GM21515 (cell line): ENCODE measurements at regions not wholly inside any gene's neighbourhood (a gene's known extent, or its start where the extent isn't known, plus 50 kb on each side); places are given as distances from the start of the nearest gene placed in this dataset.
"Not testable (repeated sequence)": the region's sequence is repeated elsewhere in the genome, so short reads cannot be mapped to it uniquely, and the experiment has no call there.

Source experiments
- ATAC-seq: cut with Tn5 transposase; IDR thresholded peaks from one replicate; pipeline ENCODE4 v1.9.1; 2021; ENCODE audit not compliant: unreplicated experiment

GRCh38 chr14:22221508-22221907, 367.5 kb downstream of the DAD1 start:
- ATAC-seq, result no peak

- ATAC-seq, result no peak
Measured at GRCh38 chr14:22220427-22220826, 368.6 kb downstream of the DAD1 start.

- no peak for ATAC-seq
Measured at GRCh38 chr14:22218728-22219127, 370.3 kb downstream of the DAD1 start.

DNA sequence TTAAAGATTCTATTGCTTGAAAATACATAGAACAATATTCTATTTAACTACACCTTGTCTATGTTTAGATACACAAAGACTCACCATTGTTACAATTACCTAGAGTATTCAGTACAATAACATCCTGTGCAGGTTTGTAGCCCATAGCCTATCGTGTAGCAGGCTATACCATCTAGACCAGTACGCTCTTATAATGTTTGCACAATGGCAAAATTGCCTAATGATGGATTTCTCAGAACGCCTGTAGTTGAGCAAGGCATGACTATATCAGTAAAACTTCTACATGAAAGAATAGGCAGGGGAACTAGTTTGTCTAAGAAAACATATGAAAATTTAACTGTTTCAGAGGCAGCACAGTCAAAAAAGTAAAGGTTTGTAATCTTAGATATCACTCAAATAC, 375.9 kb downstream of the DAD1 start:
- ATAC-seq, result no peak

- no peak for ATAC-seq
Measured at GRCh38 chr14:22210906-22211305, 378.1 kb downstream of the DAD1 start.

- no peak for ATAC-seq
Measured at GRCh38 chr14:22210026-22210425, 379.0 kb downstream of the DAD1 start.

DNA sequence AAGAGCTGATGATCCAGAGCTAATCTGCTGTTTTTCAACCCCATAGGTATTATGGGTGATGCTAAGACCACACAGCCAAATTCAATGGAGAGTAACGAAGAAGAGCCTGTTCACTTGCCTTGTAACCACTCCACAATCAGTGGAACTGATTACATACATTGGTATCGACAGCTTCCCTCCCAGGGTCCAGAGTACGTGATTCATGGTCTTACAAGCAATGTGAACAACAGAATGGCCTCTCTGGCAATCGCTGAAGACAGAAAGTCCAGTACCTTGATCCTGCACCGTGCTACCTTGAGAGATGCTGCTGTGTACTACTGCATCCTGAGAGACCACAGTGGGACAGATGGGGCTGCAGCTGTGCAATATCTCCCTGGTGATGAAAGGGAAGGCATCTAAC, 386.0 kb downstream of the DAD1 start:
- no peak for ATAC-seq

DNA sequence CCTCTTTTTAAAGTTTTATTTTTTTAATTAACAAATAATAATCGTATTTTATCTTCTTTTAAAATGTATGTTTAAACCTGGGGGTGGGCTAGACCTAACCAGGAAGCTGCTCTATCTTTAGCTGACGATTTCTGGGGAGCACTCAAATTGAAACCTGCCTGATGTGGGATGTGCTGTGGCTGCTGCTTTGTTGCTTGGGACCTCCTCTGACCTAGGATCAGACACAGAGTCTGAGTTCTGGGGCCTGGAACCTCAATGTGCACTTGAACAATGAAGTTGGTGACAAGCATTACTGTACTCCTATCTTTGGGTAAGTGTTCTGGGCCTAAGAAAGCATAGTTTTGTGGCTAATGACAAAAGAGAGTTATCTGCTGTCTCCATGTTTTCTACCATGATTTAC, 386.7 kb downstream of the DAD1 start:
- ATAC-seq, result no peak

DNA sequence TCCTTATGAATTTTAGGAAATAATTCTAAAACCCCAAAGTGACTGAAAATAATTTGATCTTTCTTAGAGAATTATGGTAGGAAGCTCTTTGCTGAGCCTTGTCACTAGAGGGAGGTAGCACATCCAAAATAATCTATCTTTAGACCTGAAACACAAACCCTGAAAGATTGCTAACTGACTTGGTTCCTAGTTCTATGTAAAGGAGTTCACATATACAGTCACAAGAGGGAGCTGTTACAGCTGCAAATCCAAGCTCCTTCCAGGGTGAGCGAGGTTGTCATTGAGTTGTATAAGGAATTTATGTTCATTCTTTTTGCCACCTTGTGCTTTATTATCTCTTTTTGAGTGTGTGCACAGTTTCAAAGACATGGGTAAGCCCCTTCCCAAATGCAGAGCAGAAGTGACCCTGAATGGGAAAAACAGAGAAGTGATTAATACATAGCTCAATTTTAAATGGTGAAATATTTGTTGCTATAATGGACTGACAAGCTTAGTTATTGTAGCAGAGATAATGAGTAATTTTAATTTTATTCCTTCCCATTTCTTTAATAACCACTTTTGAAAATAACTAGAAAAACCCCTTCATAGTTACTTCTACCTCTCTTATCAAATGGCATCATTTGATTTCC, 387.9 kb downstream of the DAD1 start:
- no peak for ATAC-seq

GRCh38 chr14:22200131-22200530, 388.9 kb downstream of the DAD1 start:
- ATAC-seq, result not testable (repeated sequence)

DNA sequence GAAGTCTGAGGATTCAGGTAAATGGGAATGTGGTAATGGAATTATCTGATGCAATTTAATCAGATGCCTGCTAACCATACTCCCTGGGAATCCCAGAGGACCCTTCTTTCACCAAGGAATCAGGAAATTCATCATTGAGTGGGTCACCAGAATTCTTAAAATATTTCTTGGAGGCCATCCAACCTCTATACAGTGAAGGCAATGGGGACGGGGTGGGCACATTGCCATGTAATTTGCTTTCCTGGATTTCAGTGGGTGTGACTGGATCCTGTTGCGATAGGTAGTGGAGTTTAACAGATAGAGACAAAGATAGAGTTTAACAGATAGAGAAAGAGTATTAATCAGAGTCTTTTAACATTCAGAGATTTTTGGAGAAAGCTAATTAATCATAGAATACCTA, 394.4 kb downstream of the DAD1 start:
- ATAC-seq, result no peak

DNA sequence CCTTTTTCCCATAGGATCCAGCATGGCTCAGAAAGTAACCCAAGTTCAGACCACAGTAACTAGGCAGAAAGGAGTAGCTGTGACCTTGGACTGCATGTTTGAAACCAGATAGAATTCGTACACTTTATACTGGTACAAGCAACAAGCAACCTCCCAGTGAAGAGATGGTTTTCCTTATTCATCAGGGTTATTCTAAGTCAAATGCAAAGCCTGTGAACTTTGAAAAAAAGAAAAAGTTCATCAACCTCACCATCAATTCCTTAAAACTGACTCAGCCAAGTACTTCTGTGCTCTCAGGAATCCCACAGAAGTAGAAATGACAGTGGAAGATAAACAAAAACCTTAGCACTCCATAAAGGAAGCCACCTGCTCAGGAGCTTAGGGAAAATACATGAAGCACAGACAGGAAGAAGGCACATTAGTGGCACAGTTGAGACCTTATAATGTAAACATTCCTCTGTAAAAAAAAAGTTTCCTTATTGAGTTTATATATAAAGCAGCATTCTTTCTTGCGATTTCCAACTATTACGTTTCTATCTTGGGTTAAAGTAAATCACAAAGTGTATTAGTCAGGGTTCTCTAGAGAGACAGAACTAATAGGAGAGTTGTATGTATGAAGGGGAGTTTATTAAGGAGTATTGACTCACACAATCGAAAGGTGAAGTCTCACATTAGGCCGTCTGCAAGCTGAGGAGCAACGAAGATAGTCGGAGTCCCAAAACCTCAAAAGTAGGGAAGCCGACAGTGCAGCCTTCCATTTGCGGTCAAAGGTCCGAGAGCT, 398.4 kb downstream of the DAD1 start:
- no peak for ATAC-seq

DNA sequence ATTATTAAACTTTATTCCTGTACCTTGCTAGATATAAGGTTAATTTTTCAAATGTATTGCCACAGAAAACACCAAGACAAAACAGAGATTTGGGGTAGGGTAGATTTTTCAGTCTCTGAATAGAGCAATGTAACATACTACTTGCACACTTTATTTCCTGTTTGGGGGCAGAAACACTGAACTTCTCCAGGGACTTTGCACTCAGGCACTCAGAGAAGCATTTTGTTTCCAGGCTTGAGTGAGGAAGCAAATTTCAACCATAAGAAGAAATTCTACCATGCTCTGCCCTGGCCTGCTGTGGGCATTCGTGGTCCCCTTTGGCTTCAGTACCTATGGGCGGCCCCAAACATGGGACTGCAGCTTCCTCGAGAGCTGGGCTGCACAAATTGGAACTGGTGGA, 399.1 kb downstream of the DAD1 start:
- ATAC-seq, result no peak

GRCh38 chr14:22188318-22188717, 400.7 kb downstream of the DAD1 start:
- no peak for ATAC-seq

- ATAC-seq, result no peak
Measured at GRCh38 chr14:22185789-22186188, 403.2 kb downstream of the DAD1 start.

- ATAC-seq, result no peak
Measured at GRCh38 chr14:22185191-22185590, 403.8 kb downstream of the DAD1 start.

GRCh38 chr14:22184830-22185168, 404.2 kb downstream of the DAD1 start:
- ATAC-seq, result no peak

GRCh38 chr14:22184157-22184829, 404.7 kb downstream of the DAD1 start:
- ATAC-seq, result no peak

GRCh38 chr14:22180045-22180444, 409.0 kb downstream of the DAD1 start:
- no peak for ATAC-seq

DNA sequence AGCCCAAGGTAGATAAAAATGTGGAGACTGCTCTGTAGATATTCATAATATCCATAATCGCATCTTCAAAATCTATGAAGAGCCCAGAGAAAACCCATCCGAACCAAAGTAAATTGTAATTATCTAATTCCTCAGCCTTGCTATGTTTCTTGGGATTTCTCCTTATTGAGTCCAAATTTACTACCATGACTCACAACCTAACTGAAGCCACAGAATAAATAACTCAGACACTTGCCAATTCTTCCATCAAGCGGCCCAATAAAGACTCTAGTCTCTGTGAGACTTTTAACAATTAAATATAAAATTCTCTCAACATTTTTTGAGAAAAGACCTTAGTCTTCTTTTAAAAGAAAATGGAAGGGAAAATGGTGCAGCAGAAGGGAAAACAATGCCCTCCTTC, 409.8 kb downstream of the DAD1 start:
- ATAC-seq, result no peak

GRCh38 chr14:22178333-22178839, 410.6 kb downstream of the DAD1 start:
- no peak for ATAC-seq

DNA sequence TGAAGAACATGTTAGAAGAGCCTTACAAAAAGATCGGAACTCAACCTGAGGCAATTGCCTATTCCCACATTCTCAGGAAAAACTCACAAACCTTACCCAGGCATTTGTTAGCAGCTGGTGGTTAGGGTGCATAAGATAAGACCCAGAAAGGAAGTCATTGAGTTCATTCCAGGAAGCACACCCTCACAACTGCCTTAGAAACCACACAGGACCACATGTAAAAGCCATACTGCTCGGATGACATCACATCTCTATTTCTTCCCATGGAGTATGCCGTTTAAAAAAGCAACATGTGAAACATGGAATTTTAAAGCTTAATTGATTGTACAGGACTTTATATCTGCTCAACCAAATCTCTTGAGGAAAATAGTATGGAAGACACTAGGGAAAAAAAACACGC, 411.2 kb downstream of the DAD1 start:
- ATAC-seq, result no peak
